Breast epithelium (tissue), 4 donors: ENCODE measurements at regions not wholly inside any gene's neighbourhood (a gene's known extent, or its start where the extent isn't known, plus 50 kb on each side); places are given as distances from the start of the nearest gene placed in this dataset.

Experiments
- DNase-seq, 2 donors: peaks; one replicate each; pipeline ENCODE4 v3.0.0-alpha.2; 2019; ENCODE audit warnings: low spot score in 2 of 2
- H3K27ac ChIP-seq, 2 donors: fragments of 200-600 bp; sonication (generic) in 1 of 2; one replicate each; pipeline ENCODE4 v1.5.1; 2016 to 2019; ENCODE audit warnings: mild to moderate bottlenecking in 1 of 2
- H3K27me3 ChIP-seq, 2 donors: fragments of 200-600 bp; sonication (generic) in 1 of 2; one replicate each; pipeline versions ENCODE4 v1.5.1 to v1.6.0; 2017 to 2019; ENCODE audit warnings: control low read depth in 1 of 2, mild to moderate bottlenecking in 1 of 2
- H3K36me3 ChIP-seq: fragments of 200-600 bp; one replicate; pipeline ENCODE4 v1.5.1; 2019
- H3K4me1 ChIP-seq, 2 donors: fragments of 200-600 bp; sonication (generic); one replicate each; pipeline ENCODE4 v1.5.1; 2016 to 2019; ENCODE audit warnings: control low read depth in 1 of 2
- H3K4me3 ChIP-seq, 3 donors: fragments of 200-600 bp; sonication (generic); 1 replicate in 2 of 3; 2 replicates in 1 of 3; pipeline ENCODE4 v1.5.1; 2016 to 2019; ENCODE audit warnings: mild to moderate bottlenecking in 3 of 3, moderate library complexity in 2 of 3
- H3K9me3 ChIP-seq, 2 donors: fragments of 200-600 bp; sonication (generic) in 1 of 2; one replicate each; pipeline ENCODE4 v1.5.1; 2016 to 2019; ENCODE audit warnings: control low read depth in 1 of 2
- CTCF ChIP-seq, 3 donors: fragments of 450-650 bp; IDR thresholded peaks; one replicate each; pipeline ENCODE4 v1.5.1; 2016 to 2017; ENCODE audit warnings: antibody characterized with exemption in 3 of 3, mild to moderate bottlenecking in 3 of 3, moderate library complexity in 3 of 3
- POLR2A ChIP-seq: fragments of 450-650 bp; IDR thresholded peaks from one replicate; pipeline ENCODE4 v1.6.1; 2016; ENCODE audit warnings: antibody characterized with exemption, mild to moderate bottlenecking, moderate library complexity
- POLR2AphosphoS5 ChIP-seq, 3 donors: sonication (generic); formaldehyde crosslinking; IDR thresholded peaks; one replicate each; pipeline ENCODE4 v1.6.1; 2017; ENCODE audit warnings: antibody characterized with exemption in 3 of 3
- intact Hi-C: fragments of 100-400 bp; cut with DNase I; formaldehyde crosslinking; loops from one replicate; pipeline ENCODE4 v1.15.1; 2023; ENCODE audit warnings: low total_unique reads

DNA sequence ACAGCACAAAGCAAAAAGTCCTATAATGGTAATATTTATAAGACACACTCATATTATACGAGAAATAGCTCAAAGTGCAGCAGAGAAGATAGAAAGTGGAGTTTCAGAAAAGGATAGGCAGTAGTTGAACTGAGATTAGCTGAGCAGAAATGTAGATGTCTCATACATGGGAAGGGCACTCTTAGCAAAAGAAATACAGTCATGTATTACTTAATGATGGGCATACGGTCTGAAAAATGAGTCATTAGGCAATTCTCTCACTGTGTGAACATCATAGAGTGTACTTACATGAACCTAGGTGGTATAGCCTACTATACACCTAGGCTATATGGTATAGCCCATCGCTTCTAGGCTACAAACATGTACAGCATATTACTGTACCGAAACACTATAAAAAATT, 671.3 kb downstream of the RPS29 start:
- intact Hi-C loops = no loop called here
- TF ChIP-seq CTCF (IDR thresholded peaks at IDR 0.05) = no peak
- no peak for TF ChIP-seq POLR2A
- TF ChIP-seq POLR2AphosphoS5 (IDR thresholded peaks at IDR 0.05) = no peak

GRCh38 chr14:48914382-48914781, 671.8 kb downstream of the RPS29 start:
- Histone ChIP-seq H3K27me3 (no peaks in the 10 kb centered on the region), H3K4me1 (no peaks in the 10 kb centered on the region), H3K27ac (no peak overlapping the region), H3K4me3 (no peak overlapping the region), H3K9me3 (peaks cover 0 to 5% of the 10 kb centered on the region in 2 donors), H3K36me3 (no peaks in the 10 kb centered on the region)
- no peak for TF ChIP-seq CTCF (IDR thresholded peaks at IDR 0.05)
- no peak for TF ChIP-seq POLR2A
- TF ChIP-seq POLR2AphosphoS5 (IDR thresholded peaks at IDR 0.05) = no peak
- intact Hi-C loops = no loop called here
- DNase-seq = no peak

More for the DNA sequence above, 671.3 kb downstream of the RPS29 start:
- no peak for DNase-seq
- Histone ChIP-seq H3K27me3 (no peaks in the 10 kb centered on the region), H3K36me3 (no peaks in the 10 kb centered on the region), H3K9me3 (peaks cover 0 to 5% of the 10 kb centered on the region in 2 donors), H3K4me1 (no peaks in the 10 kb centered on the region), H3K4me3 (no peak overlapping the region), H3K27ac (no peak overlapping the region)

DNA sequence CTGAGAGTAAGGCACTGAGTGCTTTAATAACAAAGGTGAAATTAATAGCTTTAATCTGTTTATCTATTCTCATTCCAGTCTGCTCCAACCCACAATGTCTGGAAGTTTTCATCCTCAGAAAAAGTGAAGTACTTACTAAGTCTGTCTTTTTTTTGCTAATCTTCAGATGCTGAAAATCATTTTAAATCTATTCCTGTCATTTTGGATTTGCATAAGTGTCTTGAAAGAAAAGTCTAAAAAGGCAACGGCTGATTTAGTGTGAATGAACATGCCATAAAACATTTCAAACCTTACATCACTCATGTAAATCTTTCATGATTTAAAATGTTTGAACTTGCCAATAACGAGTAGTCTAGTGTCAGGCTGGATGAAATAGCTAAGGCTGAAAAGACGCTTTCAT, 685.6 kb downstream of the RPS29 start:
- no peaks in the 10 kb centered on the region for H3K27me3 ChIP-seq
- no peaks in the 10 kb centered on the region for H3K36me3 ChIP-seq
- H3K9me3 ChIP-seq = no peaks in the 10 kb centered on the region
- no peak overlapping the region for H3K27ac ChIP-seq
- no peak for DNase-seq
- H3K4me3 ChIP-seq = no peak overlapping the region
- intact Hi-C loops = no loop called here
- TF ChIP-seq POLR2A (no peak), CTCF (IDR thresholded peaks at IDR 0.05) (no peak), POLR2AphosphoS5 (IDR thresholded peaks at IDR 0.05) (no peak)
- no peaks in the 10 kb centered on the region for H3K4me1 ChIP-seq

- no peak for DNase-seq
- Histone ChIP-seq H3K27ac (no peak overlapping the region), H3K27me3 (no peaks in the 10 kb centered on the region), H3K4me1 (no peaks in the 10 kb centered on the region), H3K9me3 (no peaks in the 10 kb centered on the region), H3K4me3 (no peak overlapping the region), H3K36me3 (no peaks in the 10 kb centered on the region)
- no peak for TF ChIP-seq CTCF (IDR thresholded peaks at IDR 0.05)
- no peak for TF ChIP-seq POLR2A
- no peak for TF ChIP-seq POLR2AphosphoS5 (IDR thresholded peaks at IDR 0.05)
- intact Hi-C loops = no loop called here
Observed at GRCh38 chr14:48890333-48890732, 695.8 kb downstream of the RPS29 start.

- intact Hi-C loops = no loop called here
- H3K27ac ChIP-seq = no peak overlapping the region
- no peak overlapping the region for H3K4me3 ChIP-seq
- no peaks in the 10 kb centered on the region for H3K27me3 ChIP-seq
- H3K36me3 ChIP-seq = no peaks in the 10 kb centered on the region
- no peaks in the 10 kb centered on the region for H3K4me1 ChIP-seq
- no peaks in the 10 kb centered on the region for H3K9me3 ChIP-seq
- TF ChIP-seq POLR2A (no peak), POLR2AphosphoS5 (IDR thresholded peaks at IDR 0.05) (no peak), CTCF (IDR thresholded peaks at IDR 0.05) (no peak)
- no peak for DNase-seq
Observed at GRCh38 chr14:48876806-48877340, 709.3 kb downstream of the RPS29 start.
